HFF-Myc (cell line): ENCODE measurements at regions not wholly inside any gene's neighbourhood (a gene's known extent, or its start where the extent isn't known, plus 50 kb on each side); places are given as distances from the start of the nearest gene placed in this dataset.

Experiments
- DNase-seq: peaks from one replicate; pipeline ENCODE4 v3.0.0-alpha.2; 2011; ENCODE audit warnings: low read depth; ENCODE audit errors: extremely low read depth
- H3K4me3 ChIP-seq: replicated peaks from 2 replicates; pipeline ENCODE4 v1.5.1; 2011; ENCODE audit warnings: low read depth, mild to moderate bottlenecking, control low read depth, low read length
- TF ChIP-seq, protein P1 (sequence below): IDR thresholded peaks from 2 replicates; pipeline ENCODE4 v1.5.1; 2012; ENCODE audit warnings: mild to moderate bottlenecking, low read depth, low read length, control low read depth; ENCODE audit errors: missing control alignments

- TF ChIP-seq, protein P1, sequence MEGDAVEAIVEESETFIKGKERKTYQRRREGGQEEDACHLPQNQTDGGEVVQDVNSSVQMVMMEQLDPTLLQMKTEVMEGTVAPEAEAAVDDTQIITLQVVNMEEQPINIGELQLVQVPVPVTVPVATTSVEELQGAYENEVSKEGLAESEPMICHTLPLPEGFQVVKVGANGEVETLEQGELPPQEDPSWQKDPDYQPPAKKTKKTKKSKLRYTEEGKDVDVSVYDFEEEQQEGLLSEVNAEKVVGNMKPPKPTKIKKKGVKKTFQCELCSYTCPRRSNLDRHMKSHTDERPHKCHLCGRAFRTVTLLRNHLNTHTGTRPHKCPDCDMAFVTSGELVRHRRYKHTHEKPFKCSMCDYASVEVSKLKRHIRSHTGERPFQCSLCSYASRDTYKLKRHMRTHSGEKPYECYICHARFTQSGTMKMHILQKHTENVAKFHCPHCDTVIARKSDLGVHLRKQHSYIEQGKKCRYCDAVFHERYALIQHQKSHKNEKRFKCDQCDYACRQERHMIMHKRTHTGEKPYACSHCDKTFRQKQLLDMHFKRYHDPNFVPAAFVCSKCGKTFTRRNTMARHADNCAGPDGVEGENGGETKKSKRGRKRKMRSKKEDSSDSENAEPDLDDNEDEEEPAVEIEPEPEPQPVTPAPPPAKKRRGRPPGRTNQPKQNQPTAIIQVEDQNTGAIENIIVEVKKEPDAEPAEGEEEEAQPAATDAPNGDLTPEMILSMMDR, result no peak
Measured at GRCh38 chr18:39375066-39375465, 1809.5 kb upstream of the CELF4 start.

GRCh38 chr18:39371996-39372395 lies 1806.4 kb upstream of the CELF4 start:
- no peak overlapping the region for H3K4me3 ChIP-seq
- TF ChIP-seq, protein P1, result no peak
- DNase-seq, result no peak

More at GRCh38 chr18:39375066-39375465, 1809.5 kb upstream of the CELF4 start:
- no peak for DNase-seq
- no peak overlapping the region for H3K4me3 ChIP-seq

GRCh38 chr18:39366656-39367055 lies 1801.1 kb upstream of the CELF4 start:
- H3K4me3 ChIP-seq, result no peak overlapping the region
- no peak for DNase-seq
- TF ChIP-seq, protein P1, result no peak

GRCh38 chr18:39365836-39366485 lies 1800.4 kb upstream of the CELF4 start:
- TF ChIP-seq, protein P1, result no peak
- H3K4me3 ChIP-seq, result no peak overlapping the region
- no peak for DNase-seq

DNA sequence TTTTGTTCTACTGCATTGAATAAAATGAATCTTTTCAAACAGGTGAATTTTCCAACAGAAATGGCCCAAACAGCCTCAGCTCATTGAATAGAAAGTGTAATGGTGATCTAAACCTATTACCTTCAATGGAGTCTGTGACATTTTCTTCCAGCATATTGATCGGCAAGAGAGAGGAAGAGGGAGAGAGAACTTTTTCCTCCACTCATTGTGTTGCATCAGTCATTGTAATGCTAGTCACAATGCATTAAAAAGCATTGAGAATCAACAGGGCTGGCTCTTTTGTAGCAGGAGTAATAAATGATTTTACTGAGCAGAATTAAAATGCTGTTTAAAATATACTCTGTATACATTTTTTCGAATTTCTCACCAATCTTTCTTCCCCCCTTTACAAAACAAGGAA lies 1794.5 kb upstream of the CELF4 start:
- no peak overlapping the region for H3K4me3 ChIP-seq
- TF ChIP-seq, protein P1, result no peak
- no peak for DNase-seq

DNA sequence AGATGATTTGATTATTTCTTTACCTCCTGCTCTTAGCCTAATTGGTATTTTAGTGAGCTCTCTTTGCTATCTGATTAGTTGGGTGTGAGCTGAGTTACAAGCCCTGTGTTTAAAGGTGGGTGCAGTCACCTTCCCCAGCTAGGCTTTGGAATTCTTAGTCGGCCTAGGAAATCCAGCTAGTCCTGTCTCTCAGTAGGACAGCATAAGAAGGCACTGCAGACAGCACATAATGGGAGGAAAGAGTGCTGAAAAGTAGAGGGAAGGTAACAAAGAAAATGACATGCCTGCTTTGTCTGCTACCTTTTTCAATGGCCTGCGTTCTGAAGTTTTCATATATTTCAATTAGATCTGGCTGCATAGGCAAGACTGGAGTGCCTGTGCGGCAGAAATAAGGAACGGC lies 1794.0 kb upstream of the CELF4 start:
- DNase-seq, result no peak
- TF ChIP-seq, protein P1, result no peak
- H3K4me3 ChIP-seq, result no peak overlapping the region

DNA sequence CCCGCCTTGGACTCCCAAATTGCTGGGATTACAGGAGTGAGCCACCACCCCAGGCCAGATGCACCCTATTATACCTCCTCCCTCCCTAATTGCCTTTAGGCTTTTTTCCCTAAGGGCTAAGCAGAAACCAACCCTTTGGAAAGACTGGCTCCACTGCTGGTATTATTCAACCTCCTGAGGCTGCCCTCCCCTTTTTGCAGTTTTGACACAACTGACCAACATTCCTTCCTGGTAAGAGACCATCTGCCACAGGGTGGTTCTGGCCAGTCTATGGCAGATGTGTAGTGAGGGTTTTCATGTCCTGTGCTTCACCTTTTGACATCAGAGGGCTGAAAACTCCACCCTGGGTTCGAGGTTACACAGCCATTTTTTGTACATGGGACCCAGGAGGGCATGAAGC lies 1785.3 kb upstream of the CELF4 start:
- no peak for DNase-seq
- TF ChIP-seq, protein P1, result no peak
- H3K4me3 ChIP-seq, result no peak overlapping the region
